Effector memory CD4-positive, alpha-beta T cell (primary cell): ENCODE measurements at regions not wholly inside any gene's neighbourhood (a gene's known extent, or its start where the extent isn't known, plus 50 kb on each side); places are given as distances from the start of the nearest gene placed in this dataset.
"Not testable (repeated sequence)": the region's sequence is repeated elsewhere in the genome, so short reads cannot be mapped to it uniquely, and the experiment has no call there.

Experiments used
- DNase-seq, 3 donors: peaks; one replicate each; pipeline ENCODE4 v3.0.0-alpha.2; 2020
- H3K27ac ChIP-seq: 2 replicates; pipeline ENCODE4 v1.7.0; 2013; ENCODE audit warnings: mild to moderate bottlenecking, low read length, moderate library complexity; ENCODE audit not compliant: insufficient read depth, poor library complexity, severe bottlenecking
- H3K27me3 ChIP-seq: replicated peaks from 2 replicates; pipeline ENCODE4 v1.7.0; 2013; ENCODE audit warnings: mild to moderate bottlenecking, low read length; ENCODE audit not compliant: insufficient read depth, control insufficient read depth, poor library complexity, severe bottlenecking
- H3K36me3 ChIP-seq: 2 replicates; pipeline ENCODE4 v1.7.0; 2013; ENCODE audit warnings: mild to moderate bottlenecking, low read length, moderate library complexity; ENCODE audit not compliant: control insufficient read depth, insufficient read depth
- H3K4me1 ChIP-seq: 2 replicates; pipeline ENCODE4 v1.7.0; 2013; ENCODE audit warnings: low read length, mild to moderate bottlenecking; ENCODE audit not compliant: control insufficient read depth, insufficient read depth, poor library complexity, severe bottlenecking
- H3K4me3 ChIP-seq: 2 replicates; pipeline ENCODE4 v1.7.0; 2013; ENCODE audit warnings: low read length, low read depth, mild to moderate bottlenecking; ENCODE audit not compliant: insufficient read depth, poor library complexity, severe bottlenecking
- H3K9me3 ChIP-seq: 2 replicates; pipeline ENCODE4 v1.7.0; 2013; ENCODE audit warnings: mild to moderate bottlenecking, low read length, moderate library complexity; ENCODE audit not compliant: control insufficient read depth

DNA sequence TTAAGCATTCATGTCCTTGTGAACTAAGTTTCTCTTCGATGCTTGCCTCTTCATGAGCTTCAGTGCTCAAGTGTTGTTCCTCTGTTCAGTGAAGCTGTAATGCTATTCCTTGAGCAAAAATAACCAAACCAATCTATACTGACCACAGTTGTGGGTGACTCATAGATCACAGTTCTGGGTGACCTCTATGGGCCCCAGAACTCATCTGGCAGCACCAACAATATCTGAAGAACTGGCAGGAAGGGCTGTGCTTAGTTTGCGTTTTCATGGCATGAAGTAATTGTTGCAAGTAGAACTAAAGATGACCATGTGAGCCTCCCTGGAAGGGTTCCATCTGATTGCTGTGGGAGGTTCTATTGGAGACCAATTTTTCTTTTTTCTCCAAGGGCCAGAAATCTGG, 106.2 kb downstream of the CCNG2 start:
- no peak overlapping the region for H3K4me3 ChIP-seq
- no peak overlapping the region for H3K27ac ChIP-seq
- no peak for DNase-seq
- no peaks in the 10 kb centered on the region for H3K36me3 ChIP-seq
- H3K9me3 ChIP-seq, result no peaks in the 10 kb centered on the region
- no peaks in the 10 kb centered on the region for H3K4me1 ChIP-seq
- H3K27me3 ChIP-seq, result no peaks in the 10 kb centered on the region

GRCh38 chr4:77263976-77264375, 107.0 kb downstream of the CCNG2 start:
- H3K27me3 ChIP-seq, H3K9me3 ChIP-seq, H3K36me3 ChIP-seq, DNase-seq, H3K4me1 ChIP-seq, H3K27ac ChIP-seq, H3K4me3 ChIP-seq: not testable (repeated sequence)

GRCh38 chr4:77264826-77265225, 107.8 kb downstream of the CCNG2 start:
- H3K4me1 ChIP-seq, result no peaks in the 10 kb centered on the region
- no peak for DNase-seq

DNA sequence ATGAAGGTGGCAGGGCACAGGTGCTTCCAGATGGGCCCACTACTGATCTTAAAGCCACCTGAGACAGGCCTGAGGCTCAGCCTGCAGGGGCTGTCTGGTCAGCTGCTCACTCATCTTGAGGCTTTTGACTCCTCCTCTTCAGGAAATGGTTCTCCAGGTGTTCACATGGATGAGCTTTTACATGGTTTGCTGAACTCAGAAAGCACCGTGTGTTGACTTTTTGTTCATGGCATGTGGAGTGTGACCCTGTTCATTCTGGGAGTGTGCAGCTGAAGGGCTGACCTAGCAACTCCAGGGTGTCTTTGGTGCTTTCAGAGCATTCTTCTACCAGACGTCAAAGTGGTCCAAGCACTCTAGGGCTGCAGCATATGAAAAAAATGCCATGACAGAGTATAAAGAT, 111.1 kb downstream of the CCNG2 start:
- Histone ChIP-seq H3K27ac (no peak overlapping the region), H3K36me3 (no peaks in the 10 kb centered on the region), H3K9me3 (no peaks in the 10 kb centered on the region), H3K4me1 (no peaks in the 10 kb centered on the region), H3K27me3 (no peaks in the 10 kb centered on the region), H3K4me3 (no peak overlapping the region)
- DNase-seq, result no peak

More at GRCh38 chr4:77264826-77265225, 107.8 kb downstream of the CCNG2 start:
- H3K9me3 ChIP-seq, result no peaks in the 10 kb centered on the region
- no peak overlapping the region for H3K27ac ChIP-seq
- H3K36me3 ChIP-seq, result no peaks in the 10 kb centered on the region
- H3K27me3 ChIP-seq, result no peaks in the 10 kb centered on the region
- H3K4me3 ChIP-seq, result no peak overlapping the region

- DNase-seq, result no peak
- H3K4me3 ChIP-seq, result no peak overlapping the region
- no peaks in the 10 kb centered on the region for H3K9me3 ChIP-seq
- H3K27me3 ChIP-seq, result no peaks in the 10 kb centered on the region
- no peaks in the 10 kb centered on the region for H3K36me3 ChIP-seq
- no peaks in the 10 kb centered on the region for H3K4me1 ChIP-seq
- no peak overlapping the region for H3K27ac ChIP-seq
These were observed 112.5 kb downstream of the CCNG2 start for GRCh38 chr4:77269505-77269904.

DNA sequence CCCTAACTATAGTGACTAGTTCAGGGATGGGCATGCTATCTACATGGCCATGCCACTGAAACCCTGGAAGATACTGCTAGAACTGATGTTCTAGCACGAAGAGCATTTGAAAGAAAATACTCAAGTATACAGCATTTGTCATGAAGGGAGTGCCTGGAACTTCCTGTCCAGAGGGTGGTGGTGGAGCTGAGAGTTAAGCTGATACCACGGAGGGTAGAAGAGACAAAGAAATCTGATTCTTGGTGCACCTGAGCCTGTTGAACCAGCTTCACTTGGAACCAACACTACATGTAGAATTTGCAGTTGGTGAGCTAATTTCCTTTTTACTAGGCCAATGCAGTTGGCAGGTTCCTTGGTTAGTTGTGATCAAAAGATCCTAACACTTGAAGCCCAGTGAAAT, 116.4 kb downstream of the CCNG2 start:
- Histone ChIP-seq H3K4me3 (no peak overlapping the region), H3K27ac (no peak overlapping the region), H3K9me3 (no peaks in the 10 kb centered on the region), H3K4me1 (no peaks in the 10 kb centered on the region), H3K27me3 (no peaks in the 10 kb centered on the region), H3K36me3 (no peaks in the 10 kb centered on the region)
- no peak for DNase-seq

DNA sequence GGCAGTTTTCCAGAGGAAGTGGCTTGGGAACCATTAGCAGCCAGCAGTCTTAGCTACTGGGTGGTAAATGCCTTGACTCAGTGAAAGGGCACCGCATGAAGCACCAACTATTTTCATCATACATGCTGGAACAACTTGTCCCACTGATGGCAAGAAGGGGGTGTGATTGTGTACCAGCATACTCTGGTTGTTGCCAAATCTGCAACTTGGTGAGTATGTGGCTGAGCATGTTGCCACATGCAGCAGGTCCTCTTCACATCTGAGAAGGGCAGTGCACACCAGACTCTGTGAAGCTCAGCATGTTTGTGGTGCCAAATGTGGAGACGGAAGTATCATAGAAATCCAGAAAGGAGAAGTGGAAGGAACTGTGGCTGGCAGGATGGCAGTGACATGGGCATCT, 122.1 kb downstream of the CCNG2 start:
- H3K27me3 ChIP-seq, H3K4me3 ChIP-seq, DNase-seq, H3K4me1 ChIP-seq, H3K36me3 ChIP-seq, H3K27ac ChIP-seq, H3K9me3 ChIP-seq: not testable (repeated sequence)

- no peaks in the 10 kb centered on the region for H3K9me3 ChIP-seq
These were observed 125.3 kb downstream of the CCNG2 start for GRCh38 chr4:77282305-77282704.

GRCh38 chr4:77284036-77284435, 127.0 kb downstream of the CCNG2 start:
- Histone ChIP-seq H3K27me3 (peaks cover 6% of the 10 kb centered on the region), H3K27ac (no peak overlapping the region), H3K9me3 (no peaks in the 10 kb centered on the region), H3K4me3 (no peak overlapping the region), H3K36me3 (no peaks in the 10 kb centered on the region), H3K4me1 (no peaks in the 10 kb centered on the region)
- DNase-seq, result no peak

More at GRCh38 chr4:77282305-77282704, 125.3 kb downstream of the CCNG2 start:
- H3K27ac ChIP-seq, result no peak overlapping the region
- H3K4me1 ChIP-seq, result no peaks in the 10 kb centered on the region
- H3K4me3 ChIP-seq, result no peak overlapping the region
- peaks cover 6% of the 10 kb centered on the region for H3K27me3 ChIP-seq
- no peak for DNase-seq
- no peaks in the 10 kb centered on the region for H3K36me3 ChIP-seq

- H3K9me3 ChIP-seq, result no peaks in the 10 kb centered on the region
- no peak overlapping the region for H3K4me3 ChIP-seq
- peaks cover 6% of the 10 kb centered on the region for H3K27me3 ChIP-seq
- no peaks in the 10 kb centered on the region for H3K36me3 ChIP-seq
- H3K4me1 ChIP-seq, result no peaks in the 10 kb centered on the region
- no peak for DNase-seq
- H3K27ac ChIP-seq, result no peak overlapping the region
These were observed 129.9 kb downstream of the CCNG2 start for GRCh38 chr4:77286906-77287305.

DNA sequence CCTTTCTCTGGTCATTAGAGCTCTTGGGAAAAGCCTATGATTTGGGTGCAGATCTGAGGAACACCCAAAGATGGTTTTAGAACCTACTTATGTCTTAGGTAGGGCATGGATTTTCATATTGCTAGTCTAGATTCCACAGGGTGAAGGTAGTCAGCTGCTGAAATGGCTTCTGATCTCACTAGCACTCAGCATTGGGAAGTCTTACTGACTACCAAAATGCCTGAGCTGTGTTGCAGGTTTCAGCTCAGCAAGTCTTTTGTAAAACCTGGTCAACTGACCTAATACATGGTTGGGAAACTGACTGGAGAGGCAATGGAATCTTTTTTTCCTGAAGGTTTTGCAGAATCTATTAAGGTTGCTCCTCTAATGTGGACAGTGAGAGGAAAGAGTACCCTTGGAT, 136.4 kb downstream of the CCNG2 start:
- H3K9me3 ChIP-seq, result no peaks in the 10 kb centered on the region
- H3K4me1 ChIP-seq, result no peaks in the 10 kb centered on the region
- DNase-seq, result no peak
- no peak overlapping the region for H3K27ac ChIP-seq
- no peaks in the 10 kb centered on the region for H3K27me3 ChIP-seq
- no peaks in the 10 kb centered on the region for H3K36me3 ChIP-seq
- H3K4me3 ChIP-seq, result no peak overlapping the region
